HFFc6 (cell line): ENCODE measurements at regions not wholly inside any gene's neighbourhood (a gene's known extent, or its start where the extent isn't known, plus 50 kb on each side); places are given as distances from the start of the nearest gene placed in this dataset.

ENCODE experiments used
- DNase-seq: peaks from one replicate; pipeline ENCODE4 v3.0.0-alpha.2; 2018
- H3K27ac Mint-ChIP-seq: 2 replicates; pipeline ENCODE4 v1.8.0; 2020; ENCODE audit warnings: mild to moderate bottlenecking, mixed read lengths
- H3K27me3 Mint-ChIP-seq: 2 replicates; pipeline ENCODE4 v1.8.0; 2021; ENCODE audit warnings: mild to moderate bottlenecking, moderate library complexity, mixed read lengths; ENCODE audit not compliant: insufficient read depth
- H3K36me3 Mint-ChIP-seq: 2 replicates; pipeline ENCODE4 v1.8.0; 2021; ENCODE audit warnings: low read depth, mixed read lengths
- H3K4me1 Mint-ChIP-seq: 2 replicates; pipeline ENCODE4 v1.8.0; 2020; ENCODE audit warnings: low read depth, mixed read lengths
- H3K4me3 Mint-ChIP-seq: 2 replicates; pipeline ENCODE4 v1.8.0; 2020; ENCODE audit warnings: mild to moderate bottlenecking, moderate library complexity, mixed read lengths
- H3K9me3 Mint-ChIP-seq: 2 replicates; pipeline ENCODE4 v1.8.0; 2020; ENCODE audit warnings: mild to moderate bottlenecking, mixed read lengths
- TF ChIP-seq, protein P1 (sequence below): fragments of 200-600 bp; sonication (generic); IDR thresholded peaks from 2 replicates; pipeline ENCODE4 v1.5.0; 2021; ENCODE audit warnings: antibody characterized with exemption, mild to moderate bottlenecking

DNA sequence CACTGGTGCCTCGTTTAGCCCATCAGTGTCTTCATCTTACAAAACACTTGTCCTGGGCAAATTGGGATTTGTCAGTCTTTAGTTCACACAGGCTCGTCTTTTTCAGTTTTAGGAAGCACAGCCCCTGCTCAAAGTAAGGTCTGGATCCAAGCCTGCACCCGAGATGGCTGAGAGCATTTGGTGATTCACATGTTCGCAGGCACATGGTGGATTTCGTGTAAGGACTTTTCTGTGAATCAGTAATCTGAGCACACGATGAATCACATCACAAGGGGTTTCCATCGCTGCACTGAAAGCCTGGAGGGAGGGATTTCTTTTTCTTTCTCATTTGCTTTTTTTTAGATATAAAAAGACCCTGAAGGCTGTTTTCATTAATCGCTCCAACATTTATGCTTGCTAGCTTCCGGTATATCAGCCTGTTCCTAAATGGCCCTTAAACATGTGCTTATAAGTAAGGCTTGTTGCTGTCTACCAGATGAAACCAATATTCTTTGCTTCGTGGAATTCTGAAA is 435.6 kb upstream of the ATP10A start:
- no peaks in the 10 kb centered on the region for H3K36me3 Mint-ChIP-seq
- H3K4me1 Mint-ChIP-seq: no peaks in the 10 kb centered on the region
- H3K27ac Mint-ChIP-seq: no peak overlapping the region
- no peak overlapping the region for H3K4me3 Mint-ChIP-seq
- TF ChIP-seq, protein P1, sequence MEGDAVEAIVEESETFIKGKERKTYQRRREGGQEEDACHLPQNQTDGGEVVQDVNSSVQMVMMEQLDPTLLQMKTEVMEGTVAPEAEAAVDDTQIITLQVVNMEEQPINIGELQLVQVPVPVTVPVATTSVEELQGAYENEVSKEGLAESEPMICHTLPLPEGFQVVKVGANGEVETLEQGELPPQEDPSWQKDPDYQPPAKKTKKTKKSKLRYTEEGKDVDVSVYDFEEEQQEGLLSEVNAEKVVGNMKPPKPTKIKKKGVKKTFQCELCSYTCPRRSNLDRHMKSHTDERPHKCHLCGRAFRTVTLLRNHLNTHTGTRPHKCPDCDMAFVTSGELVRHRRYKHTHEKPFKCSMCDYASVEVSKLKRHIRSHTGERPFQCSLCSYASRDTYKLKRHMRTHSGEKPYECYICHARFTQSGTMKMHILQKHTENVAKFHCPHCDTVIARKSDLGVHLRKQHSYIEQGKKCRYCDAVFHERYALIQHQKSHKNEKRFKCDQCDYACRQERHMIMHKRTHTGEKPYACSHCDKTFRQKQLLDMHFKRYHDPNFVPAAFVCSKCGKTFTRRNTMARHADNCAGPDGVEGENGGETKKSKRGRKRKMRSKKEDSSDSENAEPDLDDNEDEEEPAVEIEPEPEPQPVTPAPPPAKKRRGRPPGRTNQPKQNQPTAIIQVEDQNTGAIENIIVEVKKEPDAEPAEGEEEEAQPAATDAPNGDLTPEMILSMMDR: no peak
- H3K9me3 Mint-ChIP-seq: peaks cover 21% of the 10 kb centered on the region
- no peaks in the 10 kb centered on the region for H3K27me3 Mint-ChIP-seq
- no peak for DNase-seq

DNA sequence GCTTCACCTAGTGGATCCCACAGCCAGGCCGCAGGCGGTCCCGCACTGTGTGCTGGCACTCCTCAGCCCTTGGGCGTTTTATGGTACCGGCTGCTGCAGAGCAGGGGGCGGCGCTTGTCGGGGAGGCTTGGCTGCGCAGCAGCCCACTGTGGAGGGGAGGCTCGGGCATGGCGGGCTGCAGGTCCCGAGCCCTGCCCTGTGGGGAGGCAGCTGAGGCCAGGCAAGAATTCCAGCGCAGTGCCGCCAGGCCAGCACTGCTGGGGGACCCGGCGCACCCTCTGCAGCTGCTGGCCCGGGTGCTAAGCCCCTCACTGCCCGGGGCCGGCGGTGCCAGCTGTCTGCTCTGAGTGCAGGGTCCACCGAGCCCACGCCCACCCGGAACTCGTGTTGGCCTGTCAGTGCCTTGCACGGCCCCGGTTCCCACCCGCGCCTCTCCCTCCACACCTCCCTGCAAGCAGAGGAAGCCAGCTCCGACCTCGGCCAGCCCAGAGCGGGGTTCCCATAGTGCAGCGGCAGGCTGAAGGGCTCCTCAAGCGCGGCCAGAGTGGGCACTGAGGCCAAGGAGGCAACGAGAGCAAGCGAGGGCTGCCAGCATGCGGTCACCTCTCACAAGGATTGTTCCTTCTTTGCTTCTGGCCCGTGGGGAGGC is 435.0 kb upstream of the ATP10A start:
- Mint-ChIP-seq H3K27me3 (no peaks in the 10 kb centered on the region), H3K27ac (no peak overlapping the region), H3K4me1 (no peaks in the 10 kb centered on the region), H3K36me3 (no peaks in the 10 kb centered on the region), H3K4me3 (no peak overlapping the region), H3K9me3 (peaks cover 21% of the 10 kb centered on the region)
- DNase-seq: no peak
- TF ChIP-seq, protein P1: no peak

DNA sequence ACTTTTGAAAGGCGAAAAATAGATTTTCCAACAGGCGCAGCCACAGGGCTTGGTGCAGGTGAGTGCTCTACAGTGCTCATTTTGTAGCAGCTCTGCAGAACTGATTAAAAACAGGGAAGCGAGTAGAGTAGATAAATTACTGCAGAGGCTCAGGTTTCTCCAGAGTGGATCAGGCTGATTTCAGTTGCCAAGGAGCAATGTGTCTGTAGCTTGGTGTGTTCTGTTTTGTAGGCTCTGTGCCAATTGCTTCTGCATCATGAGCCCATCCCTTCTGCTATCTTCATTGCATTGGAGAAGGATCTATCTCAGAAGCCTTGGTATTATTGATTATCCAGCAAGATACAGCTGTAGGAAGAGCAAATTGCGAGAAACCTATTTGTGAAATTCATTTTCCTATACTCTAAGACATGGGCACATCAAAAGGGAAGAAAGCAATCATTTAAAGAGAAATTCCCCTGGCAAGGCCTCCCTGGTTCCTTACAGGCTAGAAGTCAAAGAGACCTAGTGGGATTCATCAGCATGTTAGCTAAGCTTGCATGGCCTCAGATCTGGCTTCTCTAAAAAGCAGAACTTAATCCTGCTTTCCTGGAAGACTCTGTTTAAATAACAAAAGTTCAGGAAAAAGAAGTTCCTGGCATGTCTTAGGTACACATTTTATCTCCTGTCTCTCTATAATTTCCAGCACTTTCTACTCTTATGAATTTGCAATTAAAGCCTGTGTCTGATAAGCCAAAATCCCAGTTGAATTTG is 432.4 kb upstream of the ATP10A start:
- DNase-seq: no peak
- H3K4me3 Mint-ChIP-seq: no peak overlapping the region
- no peak overlapping the region for H3K27ac Mint-ChIP-seq
- H3K36me3 Mint-ChIP-seq: no peaks in the 10 kb centered on the region
- H3K4me1 Mint-ChIP-seq: no peaks in the 10 kb centered on the region
- peaks cover 27% of the 10 kb centered on the region for H3K9me3 Mint-ChIP-seq
- H3K27me3 Mint-ChIP-seq: no peaks in the 10 kb centered on the region; the same call in 1 of the 2 replicates
- TF ChIP-seq, protein P1: no peak

DNA sequence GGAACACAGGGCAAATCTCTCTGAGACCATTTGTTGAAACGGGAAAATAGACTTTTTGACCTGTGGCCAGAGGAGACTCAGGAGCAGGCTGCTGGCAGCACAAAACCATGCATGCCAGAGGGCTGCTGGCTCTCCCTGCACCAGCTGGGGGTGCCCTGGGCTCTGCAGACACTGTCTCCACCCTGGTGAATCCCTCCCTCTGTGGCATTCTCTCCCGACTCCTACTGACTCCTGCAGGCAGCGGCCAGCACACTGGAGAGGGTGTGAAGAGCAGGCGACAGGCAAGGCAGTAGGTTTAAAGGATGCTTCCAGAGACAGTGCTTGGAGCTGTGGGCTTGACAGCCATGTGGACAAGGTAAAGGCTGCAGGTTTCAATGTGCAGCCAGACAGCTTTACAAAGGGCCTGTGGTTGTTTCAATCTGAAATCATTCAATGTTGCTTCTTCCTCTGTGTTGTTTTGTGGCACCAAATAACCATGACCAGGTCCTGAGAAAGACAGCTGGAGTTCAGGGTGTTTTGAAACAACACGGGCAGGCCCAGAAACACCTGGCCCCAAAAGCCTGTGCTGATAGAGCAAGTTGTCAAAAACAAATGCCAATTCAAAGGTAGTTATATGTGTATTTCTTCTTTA is 431.0 kb upstream of the ATP10A start:
- DNase-seq: no peak
- TF ChIP-seq, protein P1: no peak
- no peaks in the 10 kb centered on the region for H3K4me1 Mint-ChIP-seq
- H3K9me3 Mint-ChIP-seq: peaks cover 22% of the 10 kb centered on the region
- no peak overlapping the region for H3K27ac Mint-ChIP-seq
- no peak overlapping the region for H3K4me3 Mint-ChIP-seq
- no peaks in the 10 kb centered on the region; the same call in 1 of the 2 replicates for H3K27me3 Mint-ChIP-seq
- no peaks in the 10 kb centered on the region; the same call in 1 of the 2 replicates for H3K36me3 Mint-ChIP-seq

DNA sequence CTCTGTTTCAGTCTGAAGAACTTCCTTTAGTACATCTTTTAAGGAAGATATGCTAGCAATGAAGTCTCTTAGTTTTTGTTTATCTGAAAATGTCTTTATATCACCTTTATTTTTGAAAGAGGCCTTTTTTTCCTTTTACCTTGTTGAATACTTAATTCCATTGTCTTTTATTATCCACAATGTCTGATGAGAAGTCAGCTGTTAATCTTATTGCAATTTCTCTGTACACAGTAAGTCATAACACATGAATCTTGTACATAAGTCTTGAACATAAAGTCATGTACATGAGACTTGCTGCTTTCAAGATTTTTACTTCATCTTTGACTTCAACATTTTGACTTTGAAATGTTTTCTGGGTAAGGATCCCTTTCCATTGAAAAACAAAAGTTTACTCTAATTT is 424.3 kb upstream of the ATP10A start:
- no peak overlapping the region for H3K27ac Mint-ChIP-seq
- peaks cover 33% of the 10 kb centered on the region for H3K9me3 Mint-ChIP-seq
- peaks cover 3% of the 10 kb centered on the region for H3K27me3 Mint-ChIP-seq
- no peaks in the 10 kb centered on the region for H3K4me1 Mint-ChIP-seq
- H3K4me3 Mint-ChIP-seq: no peak overlapping the region
- no peaks in the 10 kb centered on the region; the same call in 1 of the 2 replicates for H3K36me3 Mint-ChIP-seq
- TF ChIP-seq, protein P1: no peak
- DNase-seq: no peak
